HG03460 (cell line): ENCODE measurements at regions not wholly inside any gene's neighbourhood (a gene's known extent, or its start where the extent isn't known, plus 50 kb on each side); places are given as distances from the start of the nearest gene placed in this dataset.

Experiments used
- ATAC-seq: cut with Tn5 transposase; IDR thresholded peaks from one replicate; pipeline ENCODE4 v1.9.1; 2021; ENCODE audit not compliant: unreplicated experiment

DNA sequence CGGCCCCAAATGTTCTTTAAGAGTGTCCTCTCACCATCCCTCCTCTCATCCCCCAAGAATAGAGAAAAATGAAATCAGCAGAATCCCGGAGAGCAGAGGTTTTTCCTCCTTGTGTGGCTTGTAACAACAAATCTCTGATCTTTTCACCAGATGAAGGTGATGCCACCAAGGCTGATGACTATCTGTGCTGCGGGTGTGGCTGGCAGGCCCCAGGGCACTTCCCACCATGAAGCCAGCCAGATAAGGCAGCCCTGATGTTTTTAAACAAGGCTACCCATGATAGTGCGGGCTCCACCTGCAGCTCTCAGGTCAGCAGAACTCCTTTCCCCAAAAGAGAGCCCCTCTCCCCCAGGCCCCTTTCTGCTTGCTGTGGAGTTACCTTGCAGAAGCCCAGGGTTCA is 58.0 kb upstream of the PARP11 start:
- no peak for ATAC-seq

DNA sequence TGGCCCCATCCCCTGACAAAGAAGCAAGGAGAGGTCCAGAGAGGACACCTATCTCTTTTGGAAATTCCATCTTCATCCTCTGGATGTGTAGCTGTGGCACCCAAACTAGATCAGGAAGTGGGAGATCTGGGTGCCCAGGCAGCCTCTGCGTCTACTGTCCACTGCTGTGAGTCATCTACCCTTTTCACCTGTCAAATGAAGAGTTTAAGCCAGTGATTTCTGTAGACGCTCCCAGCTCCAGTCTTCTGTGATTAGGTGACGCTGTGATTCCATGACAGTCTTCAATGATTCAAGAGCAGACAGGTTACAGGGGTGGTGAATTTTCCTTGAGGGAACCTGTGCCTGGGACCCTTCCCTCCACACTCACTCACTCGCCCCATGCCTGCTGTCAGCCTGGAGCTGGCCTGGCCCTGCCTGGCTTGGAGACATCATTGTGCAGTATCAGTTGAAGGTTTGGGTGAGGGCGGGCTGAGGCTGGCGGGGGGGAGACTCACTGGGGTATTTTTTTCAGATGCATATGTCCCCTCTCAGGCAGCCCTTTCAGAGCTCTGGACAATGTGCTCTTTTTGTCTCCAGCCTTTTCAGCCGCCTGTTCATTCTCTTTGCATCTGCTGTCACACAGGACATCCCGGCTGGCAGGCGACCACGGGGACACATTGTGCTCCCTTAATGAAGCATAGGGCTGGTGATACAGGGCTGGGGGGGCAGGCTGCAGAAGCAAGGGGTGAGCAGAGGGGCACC is 56.8 kb upstream of the PARP11 start:
- no peak for ATAC-seq

DNA sequence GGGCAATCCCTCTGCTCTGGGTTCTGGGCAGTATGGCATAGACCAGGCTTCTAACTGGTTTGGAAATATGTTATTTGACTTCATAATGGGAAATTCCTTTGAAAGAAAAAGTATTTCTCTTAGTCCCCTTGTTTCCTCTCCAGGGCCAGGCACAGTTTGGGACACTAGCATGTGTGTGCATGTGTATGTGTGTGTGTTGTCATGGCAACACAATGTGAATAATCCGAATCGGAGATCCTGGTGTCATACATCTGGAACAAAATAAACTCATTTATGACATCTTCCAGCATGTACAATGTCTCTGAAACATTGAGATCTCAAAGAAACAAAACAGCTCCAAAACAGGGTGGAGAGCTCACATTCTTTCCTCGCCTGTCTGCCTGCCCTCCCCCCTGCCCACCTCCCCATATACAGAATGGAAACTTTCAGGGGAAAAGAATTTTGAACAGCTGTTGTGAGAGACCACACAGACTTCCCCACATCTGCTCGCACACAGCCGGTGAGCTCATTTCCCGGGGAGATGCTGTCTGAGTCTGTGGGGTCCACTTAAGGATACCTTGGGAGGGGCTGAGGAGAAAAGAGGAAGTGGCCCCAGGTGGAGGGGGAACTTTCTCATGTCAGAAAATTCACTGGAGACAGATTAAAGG is 55.5 kb upstream of the PARP11 start:
- no peak for ATAC-seq

DNA sequence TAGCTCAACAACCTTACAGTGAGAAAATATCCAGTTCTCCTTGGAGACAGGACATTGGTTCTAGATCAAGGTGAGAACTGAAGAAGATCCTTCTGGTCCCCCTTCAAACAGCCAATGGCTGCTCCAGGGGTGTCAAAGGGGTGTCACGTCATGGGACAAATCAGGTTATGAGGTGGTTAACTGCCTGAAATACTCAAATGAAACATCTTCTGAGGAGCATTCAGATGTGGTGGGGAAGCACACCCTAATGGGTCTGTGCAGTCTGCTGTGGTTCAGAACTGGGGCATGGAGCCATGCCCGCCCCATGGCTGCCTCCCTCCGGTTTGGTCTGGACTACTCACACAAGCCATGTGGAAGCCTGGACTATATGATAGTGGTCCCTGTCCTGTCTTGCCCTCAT is 52.4 kb upstream of the PARP11 start:
- no peak for ATAC-seq

DNA sequence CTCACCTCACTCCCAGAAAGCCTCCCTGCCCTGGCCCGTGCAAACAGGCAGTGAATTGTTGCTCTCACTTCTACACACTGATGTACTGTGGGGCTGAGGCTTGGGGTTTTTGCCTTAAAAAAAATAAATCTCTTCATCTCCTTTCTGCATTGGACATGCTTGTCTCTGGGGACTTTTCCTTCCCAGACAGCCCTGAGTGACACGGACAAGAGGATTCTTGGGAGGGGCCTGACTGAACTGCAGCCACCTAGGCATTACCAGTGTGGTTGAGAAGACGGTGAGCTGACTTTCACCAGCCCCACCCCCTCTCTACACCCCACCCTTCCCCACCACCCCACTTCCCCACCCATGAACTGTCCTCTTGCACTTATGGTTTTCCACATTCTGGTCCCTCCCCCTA is 51.6 kb upstream of the PARP11 start:
- no peak for ATAC-seq

DNA sequence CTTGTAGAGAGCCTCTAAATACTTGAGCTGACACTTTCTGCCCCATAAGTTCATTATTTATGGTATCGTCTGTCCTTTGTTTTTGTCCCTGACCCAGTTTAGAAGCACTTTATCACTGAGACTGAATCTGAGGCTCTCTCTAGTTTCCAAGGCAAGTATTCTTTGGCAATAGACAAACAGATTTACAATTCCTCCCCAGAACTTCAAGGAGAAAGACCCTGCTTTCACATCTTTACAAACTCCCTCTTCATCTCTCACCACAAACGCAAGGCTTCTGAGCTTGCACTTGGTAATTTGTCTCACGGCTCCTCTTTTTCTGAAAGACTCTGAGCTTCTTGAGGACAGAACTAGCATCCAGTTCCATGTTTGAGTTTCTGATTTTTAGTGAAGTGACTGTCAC is 49.8 kb upstream of the PARP11 start:
- ATAC-seq, result no peak
